PC-9 (cell line): ENCODE measurements at regions not wholly inside any gene's neighbourhood (a gene's known extent, or its start where the extent isn't known, plus 50 kb on each side); places are given as distances from the start of the nearest gene placed in this dataset.
"Not testable (repeated sequence)": the region's sequence is repeated elsewhere in the genome, so short reads cannot be mapped to it uniquely, and the experiment has no call there.

Experiments used
- BruUV-seq: library from RNA; stranded (reverse); fragments of 400-500 nt; replicated peaks from 2 replicates; lab custom pipeline; 2021; lab: Mats Ljungman, UMichigan
- CTCF ChIA-PET: fragments of 300-600 bp; sonication (Branson Sonifier 250); formaldehyde crosslinking; loops from one replicate; lab custom pipeline; 2022; ENCODE audit warnings: antibody characterized with exemption; lab: Charles Lee
- POLR2A ChIA-PET: fragments of 300-600 bp; sonication (Branson Sonifier 250); formaldehyde crosslinking; loops from one replicate; lab custom pipeline; 2022; ENCODE audit warnings: antibody characterized with exemption; ENCODE audit not compliant: unreplicated experiment; lab: Charles Lee
- DNase-seq, 2 experiments: peaks; one replicate each; pipeline versions ENCODE4 v3.0.0 to v3.0.0-alpha.2; 2015 to 2022; ENCODE audit warnings: mixed read lengths in 1 of 2
- H2AFZ ChIP-seq: fragments of 200-600 bp; sonication (generic); 2 replicates; pipeline ENCODE4 v1.8.1; 2017; ENCODE audit warnings: antibody characterized with exemption
- H3F3A ChIP-seq: fragments of 200-600 bp; sonication (generic); 2 replicates; pipeline ENCODE4 v1.8.1; 2017; ENCODE audit warnings: antibody characterized with exemption, mild to moderate bottlenecking, low read depth; ENCODE audit not compliant: insufficient read depth
- H3K27ac ChIP-seq: fragments of 200-600 bp; sonication (generic); 2 replicates; pipeline ENCODE4 v1.6.1; 2016; ENCODE audit warnings: mixed run types
- H3K27me3 ChIP-seq: fragments of 200-600 bp; sonication (generic); 2 replicates; pipeline ENCODE4 v1.6.1; 2016; ENCODE audit warnings: low read depth, mixed run types; ENCODE audit not compliant: insufficient read depth
- H3K36me3 ChIP-seq: fragments of 200-600 bp; sonication (generic); 2 replicates; pipeline ENCODE4 v1.6.1; 2016; ENCODE audit warnings: low read depth, mixed run types
- H3K4me1 ChIP-seq: fragments of 200-600 bp; sonication (generic); replicated peaks from 2 replicates; pipeline ENCODE4 v1.6.1; 2016; ENCODE audit warnings: mixed run types; ENCODE audit not compliant: insufficient read depth
- H3K4me2 ChIP-seq: fragments of 200-600 bp; sonication (generic); 2 replicates; pipeline ENCODE4 v1.6.1; 2017; ENCODE audit warnings: mixed run types
- H3K4me3 ChIP-seq: fragments of 200-600 bp; sonication (generic); 2 replicates; pipeline ENCODE4 v1.6.1; 2016; ENCODE audit warnings: mixed run types
- H3K79me2 ChIP-seq: fragments of 200-600 bp; sonication (generic); 2 replicates; pipeline ENCODE4 v1.6.1; 2017; ENCODE audit warnings: low read depth, mixed run types
- H3K9me2 ChIP-seq: fragments of 200-600 bp; sonication (generic); 2 replicates; pipeline ENCODE4 v1.8.1; 2017; ENCODE audit warnings: mild to moderate bottlenecking; ENCODE audit not compliant: insufficient read depth
- H3K9me3 ChIP-seq: fragments of 200-600 bp; sonication (generic); 2 replicates; pipeline ENCODE4 v1.8.1; 2016; ENCODE audit warnings: low read depth; ENCODE audit not compliant: insufficient read depth
- H4K20me1 ChIP-seq: fragments of 200-600 bp; sonication (generic); 2 replicates; pipeline ENCODE4 v1.8.1; 2017; ENCODE audit not compliant: insufficient read depth
- EZH2 ChIP-seq: fragments of 200-600 bp; sonication (generic); IDR thresholded peaks from 2 replicates; pipeline ENCODE4 v1.8.0; 2017; ENCODE audit warnings: antibody characterized with exemption, low read depth
- intact Hi-C: fragments of 100-400 bp; cut with micrococcal nuclease; formaldehyde crosslinking; loops from one replicate; pipeline ENCODE4 v1.10.0; 2022; ENCODE audit not compliant: unreplicated experiment
- TF ChIP-seq, protein P1 (sequence below): fragments of 200-600 bp; sonication (generic); conservative IDR thresholded peaks from 2 replicates; pipeline ENCODE4 v1.6.1; 2017; ENCODE audit warnings: mixed run types, antibody characterized with exemption, mild to moderate bottlenecking, moderate library complexity

- H3K4me2 ChIP-seq = no peak overlapping the region
- no peaks in the 10 kb centered on the region for H4K20me1 ChIP-seq
- no peaks in the 10 kb centered on the region for H3K36me3 ChIP-seq
- H3K79me2 ChIP-seq = no peaks in the 10 kb centered on the region
- no peak for DNase-seq
- CTCF ChIA-PET = no interaction called here
- POLR2A ChIA-PET = no interaction called here
- intact Hi-C loops = no loop called here
- no peaks in the 10 kb centered on the region for H3K9me3 ChIP-seq
- H3K27ac ChIP-seq = no peak overlapping the region
- TF ChIP-seq EZH2 = no peak
- TF ChIP-seq, protein P1, sequence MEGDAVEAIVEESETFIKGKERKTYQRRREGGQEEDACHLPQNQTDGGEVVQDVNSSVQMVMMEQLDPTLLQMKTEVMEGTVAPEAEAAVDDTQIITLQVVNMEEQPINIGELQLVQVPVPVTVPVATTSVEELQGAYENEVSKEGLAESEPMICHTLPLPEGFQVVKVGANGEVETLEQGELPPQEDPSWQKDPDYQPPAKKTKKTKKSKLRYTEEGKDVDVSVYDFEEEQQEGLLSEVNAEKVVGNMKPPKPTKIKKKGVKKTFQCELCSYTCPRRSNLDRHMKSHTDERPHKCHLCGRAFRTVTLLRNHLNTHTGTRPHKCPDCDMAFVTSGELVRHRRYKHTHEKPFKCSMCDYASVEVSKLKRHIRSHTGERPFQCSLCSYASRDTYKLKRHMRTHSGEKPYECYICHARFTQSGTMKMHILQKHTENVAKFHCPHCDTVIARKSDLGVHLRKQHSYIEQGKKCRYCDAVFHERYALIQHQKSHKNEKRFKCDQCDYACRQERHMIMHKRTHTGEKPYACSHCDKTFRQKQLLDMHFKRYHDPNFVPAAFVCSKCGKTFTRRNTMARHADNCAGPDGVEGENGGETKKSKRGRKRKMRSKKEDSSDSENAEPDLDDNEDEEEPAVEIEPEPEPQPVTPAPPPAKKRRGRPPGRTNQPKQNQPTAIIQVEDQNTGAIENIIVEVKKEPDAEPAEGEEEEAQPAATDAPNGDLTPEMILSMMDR = no peak
- H3K9me2 ChIP-seq = no peaks in the 10 kb centered on the region; the same call in 1 of the 2 replicates
- H3K27me3 ChIP-seq = no peaks in the 10 kb centered on the region
- H3K4me1 ChIP-seq = no peaks in the 10 kb centered on the region
- H3F3A ChIP-seq = no peaks in the 10 kb centered on the region
- no peak overlapping the region for H3K4me3 ChIP-seq
- H2AFZ ChIP-seq = no peak overlapping the region
- BruUV-seq = no TSS peak
Measured at GRCh38 chr13:55652657-55653056, 1488.1 kb upstream of the PRR20A start.

GRCh38 chr13:55653497-55653896, 1487.2 kb upstream of the PRR20A start:
- no peaks in the 10 kb centered on the region for H4K20me1 ChIP-seq
- H3K4me2 ChIP-seq = no peak overlapping the region
- H3K4me1 ChIP-seq = no peaks in the 10 kb centered on the region
- no peaks in the 10 kb centered on the region for H3K36me3 ChIP-seq
- no peak overlapping the region for H3K27ac ChIP-seq
- no peaks in the 10 kb centered on the region for H3K27me3 ChIP-seq
- H3K79me2 ChIP-seq = no peaks in the 10 kb centered on the region
- no peak for DNase-seq
- BruUV-seq = no TSS peak
- H2AFZ ChIP-seq = no peak overlapping the region
- H3K9me2 ChIP-seq = no peaks in the 10 kb centered on the region; the same call in 1 of the 2 replicates
- no peaks in the 10 kb centered on the region for H3K9me3 ChIP-seq
- intact Hi-C loops = no loop called here
- H3K4me3 ChIP-seq = no peak overlapping the region
- POLR2A ChIA-PET = no interaction called here
- H3F3A ChIP-seq = no peaks in the 10 kb centered on the region
- no peak for TF ChIP-seq EZH2
- TF ChIP-seq, protein P1 = no peak
- CTCF ChIA-PET = no interaction called here

GRCh38 chr13:55654243-55654642, 1486.5 kb upstream of the PRR20A start:
- H3K9me2 ChIP-seq = no peaks in the 10 kb centered on the region; the same call in 1 of the 2 replicates
- H3K4me1 ChIP-seq = no peaks in the 10 kb centered on the region
- no peaks in the 10 kb centered on the region for H3K36me3 ChIP-seq
- intact Hi-C loops = no loop called here
- H3K4me3 ChIP-seq = no peak overlapping the region
- H3K4me2 ChIP-seq = no peak overlapping the region
- no peak for DNase-seq
- H3F3A ChIP-seq = no peaks in the 10 kb centered on the region
- H4K20me1 ChIP-seq = no peaks in the 10 kb centered on the region
- no TSS peak for BruUV-seq
- TF ChIP-seq, protein P1 = no peak
- TF ChIP-seq EZH2 = no peak
- no peaks in the 10 kb centered on the region for H3K79me2 ChIP-seq
- H3K9me3 ChIP-seq = no peaks in the 10 kb centered on the region
- H2AFZ ChIP-seq = no peak overlapping the region
- no peaks in the 10 kb centered on the region for H3K27me3 ChIP-seq
- CTCF ChIA-PET = no interaction called here
- POLR2A ChIA-PET = no interaction called here
- no peak overlapping the region for H3K27ac ChIP-seq

GRCh38 chr13:55660264-55660663, 1480.5 kb upstream of the PRR20A start:
- H2AFZ ChIP-seq, H3K36me3 ChIP-seq, H4K20me1 ChIP-seq, BruUV-seq, H3K9me3 ChIP-seq, H3K4me1 ChIP-seq, H3F3A ChIP-seq, intact Hi-C loops, H3K9me2 ChIP-seq, DNase-seq, H3K27ac ChIP-seq, POLR2A ChIA-PET, H3K27me3 ChIP-seq, CTCF ChIA-PET, H3K4me3 ChIP-seq, H3K4me2 ChIP-seq, H3K79me2 ChIP-seq: not testable (repeated sequence)
